Epithelial cell of esophagus (primary cell): ENCODE measurements at regions not wholly inside any gene's neighbourhood (a gene's known extent, or its start where the extent isn't known, plus 50 kb on each side); places are given as distances from the start of the nearest gene placed in this dataset.

Source experiments
- DNase-seq: peaks from one replicate; pipeline ENCODE4 v3.0.0; 2010; ENCODE audit warnings: low read depth
- H3K4me3 ChIP-seq: 2 replicates; pipeline ENCODE4 v1.5.1; 2011; ENCODE audit warnings: mild to moderate bottlenecking, low read length, control low read depth
- TF ChIP-seq, protein P1 (sequence below): IDR thresholded peaks from 2 replicates; pipeline ENCODE4 v1.5.1; 2011; ENCODE audit warnings: low read depth, mild to moderate bottlenecking, low read length, control low read depth, inconsistent platforms; ENCODE audit not compliant: insufficient read depth; ENCODE audit errors: missing control alignments

DNA sequence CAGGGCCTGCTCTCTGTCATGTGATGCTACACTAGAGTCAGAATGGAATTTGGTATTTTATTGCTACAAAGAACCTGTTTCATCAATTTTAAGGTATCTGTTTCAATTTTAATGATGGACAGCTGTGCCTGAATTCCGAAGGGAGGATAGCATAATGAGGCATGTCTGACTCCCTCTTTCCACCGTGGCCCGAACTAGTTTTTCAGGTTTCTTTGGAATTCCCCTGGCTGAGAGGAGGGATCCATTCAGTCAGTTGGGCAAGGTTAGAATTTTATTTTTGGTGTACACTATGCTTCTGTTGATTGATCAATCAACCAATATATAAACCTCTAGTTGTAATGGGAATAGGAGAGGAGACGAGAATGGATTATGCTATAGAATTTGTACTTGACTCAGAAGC, 761.8 kb downstream of the FAM133A start:
- TF ChIP-seq, protein P1, sequence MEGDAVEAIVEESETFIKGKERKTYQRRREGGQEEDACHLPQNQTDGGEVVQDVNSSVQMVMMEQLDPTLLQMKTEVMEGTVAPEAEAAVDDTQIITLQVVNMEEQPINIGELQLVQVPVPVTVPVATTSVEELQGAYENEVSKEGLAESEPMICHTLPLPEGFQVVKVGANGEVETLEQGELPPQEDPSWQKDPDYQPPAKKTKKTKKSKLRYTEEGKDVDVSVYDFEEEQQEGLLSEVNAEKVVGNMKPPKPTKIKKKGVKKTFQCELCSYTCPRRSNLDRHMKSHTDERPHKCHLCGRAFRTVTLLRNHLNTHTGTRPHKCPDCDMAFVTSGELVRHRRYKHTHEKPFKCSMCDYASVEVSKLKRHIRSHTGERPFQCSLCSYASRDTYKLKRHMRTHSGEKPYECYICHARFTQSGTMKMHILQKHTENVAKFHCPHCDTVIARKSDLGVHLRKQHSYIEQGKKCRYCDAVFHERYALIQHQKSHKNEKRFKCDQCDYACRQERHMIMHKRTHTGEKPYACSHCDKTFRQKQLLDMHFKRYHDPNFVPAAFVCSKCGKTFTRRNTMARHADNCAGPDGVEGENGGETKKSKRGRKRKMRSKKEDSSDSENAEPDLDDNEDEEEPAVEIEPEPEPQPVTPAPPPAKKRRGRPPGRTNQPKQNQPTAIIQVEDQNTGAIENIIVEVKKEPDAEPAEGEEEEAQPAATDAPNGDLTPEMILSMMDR: no peak
- no peak overlapping the region for H3K4me3 ChIP-seq
- peak; percentile 76 for DNase-seq

DNA sequence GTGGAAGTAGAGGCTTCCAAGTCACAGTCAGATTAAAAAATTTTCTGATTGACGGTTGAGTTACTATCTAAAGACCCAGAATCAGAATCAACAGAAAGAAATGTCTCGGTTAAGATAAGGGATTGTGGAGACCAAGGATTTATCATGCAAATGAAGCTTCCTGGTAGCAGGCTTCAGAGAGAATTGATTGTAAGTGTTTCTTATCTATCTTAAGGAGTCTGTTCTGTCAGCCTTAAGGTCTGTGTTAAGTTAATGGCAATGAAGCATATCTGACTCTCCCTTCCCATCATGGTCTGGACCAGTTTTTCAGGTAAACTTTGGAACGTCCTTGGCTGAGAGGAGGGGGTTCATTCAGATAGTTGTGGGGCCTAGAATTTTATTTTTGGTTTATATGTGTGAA, 780.2 kb downstream of the FAM133A start:
- no peak for DNase-seq
- H3K4me3 ChIP-seq: no peak overlapping the region
- TF ChIP-seq, protein P1: no peak

DNA sequence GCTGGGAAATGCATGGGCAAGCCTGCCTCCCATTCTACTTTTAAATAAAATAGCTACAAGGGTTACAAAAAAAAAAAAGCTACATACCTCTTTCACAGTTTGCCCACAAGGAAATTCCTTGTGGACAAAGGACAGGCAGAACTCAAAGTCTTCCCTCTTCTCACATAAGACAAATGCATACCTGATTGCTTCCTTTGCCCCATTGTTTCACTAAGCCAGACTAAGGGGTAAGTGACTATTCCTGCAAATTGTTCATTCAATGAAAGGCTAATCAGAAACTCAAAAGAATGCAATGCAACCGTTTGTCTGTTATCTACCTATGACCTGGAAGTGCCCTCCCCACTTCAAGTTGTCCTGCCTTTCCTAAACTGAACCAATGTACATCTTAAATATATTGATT, 780.6 kb downstream of the FAM133A start:
- DNase-seq: no peak
- no peak overlapping the region for H3K4me3 ChIP-seq
- TF ChIP-seq, protein P1: no peak

DNA sequence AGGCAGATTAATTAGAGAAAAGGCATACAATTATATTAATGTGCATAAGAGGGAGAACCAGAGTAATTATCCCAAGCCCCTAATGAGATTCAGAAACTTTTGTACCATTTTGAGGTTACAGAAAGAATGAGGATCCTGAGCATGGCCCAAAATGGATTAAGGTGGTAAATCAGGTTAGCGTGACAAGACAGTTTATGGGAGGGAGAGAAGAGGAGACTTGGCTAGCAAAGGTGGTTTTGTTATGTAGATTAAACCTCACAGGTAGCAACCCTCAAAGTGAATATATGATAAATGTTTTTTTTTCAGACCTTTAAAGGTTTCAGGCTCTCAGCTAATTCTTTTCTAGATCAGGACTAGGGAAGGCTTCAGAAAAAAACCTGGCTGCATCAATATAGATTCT, 781.8 kb downstream of the FAM133A start:
- TF ChIP-seq, protein P1: no peak
- H3K4me3 ChIP-seq: no peak overlapping the region
- no peak for DNase-seq

DNA sequence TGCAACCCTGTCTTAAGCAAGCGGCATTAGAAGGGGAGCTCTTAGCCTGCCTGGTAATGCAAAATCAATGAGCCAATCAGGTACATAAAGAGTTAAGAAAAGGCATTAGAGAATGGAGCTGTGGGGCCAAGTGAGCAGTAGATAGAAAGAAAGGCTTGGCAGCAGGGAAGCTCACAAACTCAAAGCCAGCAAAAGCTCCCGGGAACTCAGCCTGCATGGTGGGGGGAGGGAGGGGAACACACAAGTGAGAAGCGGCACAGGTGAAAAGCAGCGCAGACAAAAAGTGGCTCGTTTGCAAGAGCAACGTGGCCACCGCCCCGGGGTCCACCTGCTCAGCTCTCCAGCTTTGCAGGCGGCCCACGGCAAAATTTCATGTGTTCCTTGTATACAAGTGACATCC, 818.5 kb downstream of the FAM133A start:
- H3K4me3 ChIP-seq: no peak overlapping the region
- TF ChIP-seq, protein P1: no peak
- no peak for DNase-seq

DNA sequence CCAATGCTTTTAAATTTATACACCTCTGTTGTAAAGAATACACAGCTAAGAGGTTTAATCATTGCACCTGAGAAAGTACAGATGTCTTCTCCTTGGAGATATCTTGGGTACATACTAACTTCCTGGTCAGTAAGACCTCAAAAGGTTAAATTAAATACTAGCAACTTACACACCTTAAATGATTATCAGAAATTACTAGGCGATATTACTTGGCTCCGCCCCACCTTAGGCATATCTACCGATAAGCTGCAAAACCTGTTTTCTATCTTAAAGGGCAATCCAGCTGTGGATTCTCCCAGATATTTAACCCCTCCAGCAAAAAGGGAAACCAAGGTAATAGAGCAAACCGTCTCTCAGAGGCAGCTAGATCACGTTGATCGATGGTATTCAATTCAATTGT, 819.4 kb downstream of the FAM133A start:
- TF ChIP-seq, protein P1: no peak
- no peak for DNase-seq
- H3K4me3 ChIP-seq: no peak overlapping the region

DNA sequence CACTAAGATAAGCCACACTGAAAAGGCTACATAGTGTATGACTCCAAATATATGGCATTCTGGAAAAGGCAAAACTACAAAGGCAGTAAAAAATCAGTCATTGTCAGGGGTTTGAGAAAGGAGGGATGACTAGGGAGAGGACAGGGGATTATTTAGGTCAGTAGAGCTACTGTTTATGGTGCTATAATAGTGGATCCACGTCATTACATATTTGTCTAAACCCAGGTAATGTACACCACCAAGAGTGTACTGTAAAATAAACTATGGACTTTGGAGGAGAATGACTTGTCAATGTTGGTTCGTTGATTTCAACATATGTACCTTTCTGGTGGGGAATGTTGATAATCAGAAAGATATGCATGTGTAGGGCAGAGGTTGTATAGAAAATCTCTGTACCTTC, 837.6 kb downstream of the FAM133A start:
- no peak overlapping the region for H3K4me3 ChIP-seq
- TF ChIP-seq, protein P1: no peak
- no peak for DNase-seq
